Thoracic aorta (tissue), 2 donors: ENCODE measurements at regions not wholly inside any gene's neighbourhood (a gene's known extent, or its start where the extent isn't known, plus 50 kb on each side); places are given as distances from the start of the nearest gene placed in this dataset.

Experiments
- ATAC-seq: fragments of 150-250 bp; one replicate; pipeline ENCODE4 v1.8.0; 2017; ENCODE audit warnings: low read depth; ENCODE audit not compliant: insufficient number of reproducible peaks, low FRiP score
- DNase-seq: peaks from one replicate; pipeline ENCODE4 v3.0.0-alpha.2; 2020; ENCODE audit warnings: low spot score
- H3K27ac ChIP-seq, 2 donors: fragments of 200-600 bp; sonication (generic); 1 replicate in 1 of 2; 2 replicates in 1 of 2; pipeline ENCODE4 v1.5.1; 2016; ENCODE audit warnings: mild to moderate bottlenecking in 2 of 2, moderate library complexity in 2 of 2
- H3K27me3 ChIP-seq: fragments of 200-600 bp; sonication (generic); replicated peaks from 2 replicates; pipeline ENCODE4 v1.6.0; 2016; ENCODE audit warnings: mild to moderate bottlenecking; ENCODE audit not compliant: insufficient read depth
- H3K36me3 ChIP-seq: fragments of 200-600 bp; sonication (generic); one replicate; pipeline ENCODE4 v1.5.1; 2016
- H3K4me1 ChIP-seq, 2 donors: fragments of 200-600 bp; sonication (generic); 1 replicate in 1 of 2; 2 replicates in 1 of 2; pipeline versions ENCODE4 v1.5.1 to v1.6.0; 2016; ENCODE audit warnings: low read depth in 2 of 2, mild to moderate bottlenecking in 1 of 2; ENCODE audit not compliant: control insufficient read depth in 1 of 2
- H3K4me3 ChIP-seq: fragments of 200-600 bp; sonication (generic); 2 replicates; pipeline ENCODE4 v1.5.1; 2016; ENCODE audit warnings: mild to moderate bottlenecking
- H3K9me3 ChIP-seq: fragments of 200-600 bp; sonication (generic); 2 replicates; pipeline ENCODE4 v1.5.1; 2016
- TF ChIP-seq, protein P1 (sequence below): fragments of 200-600 bp; sonication (generic); IDR thresholded peaks from one replicate; pipeline ENCODE4 v1.5.1; 2019; ENCODE audit warnings: antibody characterized with exemption

DNA sequence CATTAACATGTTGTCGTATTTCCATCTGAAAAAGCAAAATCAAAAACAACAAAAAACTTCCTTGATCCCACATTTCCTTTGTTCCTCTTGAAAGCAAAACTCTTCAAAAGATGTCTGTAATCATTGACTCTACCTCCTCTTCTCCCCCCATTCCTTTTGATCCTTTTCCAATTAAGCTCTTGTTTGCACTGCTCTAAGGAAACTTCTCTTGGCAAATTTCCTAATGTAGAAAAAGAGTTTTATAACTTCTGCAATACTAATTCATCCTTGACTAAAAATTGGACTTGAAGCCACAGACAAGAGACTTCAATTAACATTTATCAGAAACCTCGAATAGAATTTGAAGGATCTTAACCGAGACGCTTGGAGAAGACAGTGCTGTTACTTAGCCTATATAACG lies 317.1 kb upstream of the SEMA3C start:
- DNase-seq (no peak), ATAC-seq (no peak)
- Histone ChIP-seq H3K4me3 (no peak overlapping the region), H3K9me3 (no peaks in the 10 kb centered on the region), H3K27ac (no peak overlapping the region), H3K4me1 (no peaks in the 10 kb centered on the region), H3K36me3 (no peaks in the 10 kb centered on the region), H3K27me3 (no peaks in the 10 kb centered on the region)
- TF ChIP-seq, protein P1, sequence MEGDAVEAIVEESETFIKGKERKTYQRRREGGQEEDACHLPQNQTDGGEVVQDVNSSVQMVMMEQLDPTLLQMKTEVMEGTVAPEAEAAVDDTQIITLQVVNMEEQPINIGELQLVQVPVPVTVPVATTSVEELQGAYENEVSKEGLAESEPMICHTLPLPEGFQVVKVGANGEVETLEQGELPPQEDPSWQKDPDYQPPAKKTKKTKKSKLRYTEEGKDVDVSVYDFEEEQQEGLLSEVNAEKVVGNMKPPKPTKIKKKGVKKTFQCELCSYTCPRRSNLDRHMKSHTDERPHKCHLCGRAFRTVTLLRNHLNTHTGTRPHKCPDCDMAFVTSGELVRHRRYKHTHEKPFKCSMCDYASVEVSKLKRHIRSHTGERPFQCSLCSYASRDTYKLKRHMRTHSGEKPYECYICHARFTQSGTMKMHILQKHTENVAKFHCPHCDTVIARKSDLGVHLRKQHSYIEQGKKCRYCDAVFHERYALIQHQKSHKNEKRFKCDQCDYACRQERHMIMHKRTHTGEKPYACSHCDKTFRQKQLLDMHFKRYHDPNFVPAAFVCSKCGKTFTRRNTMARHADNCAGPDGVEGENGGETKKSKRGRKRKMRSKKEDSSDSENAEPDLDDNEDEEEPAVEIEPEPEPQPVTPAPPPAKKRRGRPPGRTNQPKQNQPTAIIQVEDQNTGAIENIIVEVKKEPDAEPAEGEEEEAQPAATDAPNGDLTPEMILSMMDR = no peak

GRCh38 chr7:81234896-81235295 lies 316.0 kb upstream of the SEMA3C start:
- Histone ChIP-seq H3K27ac (no peak overlapping the region), H3K4me1 (no peaks in the 10 kb centered on the region), H3K36me3 (no peaks in the 10 kb centered on the region), H3K9me3 (no peaks in the 10 kb centered on the region), H3K27me3 (no peaks in the 10 kb centered on the region), H3K4me3 (no peak overlapping the region)
- TF ChIP-seq, protein P1 = no peak
- no peak for ATAC-seq
- DNase-seq = no peak

DNA sequence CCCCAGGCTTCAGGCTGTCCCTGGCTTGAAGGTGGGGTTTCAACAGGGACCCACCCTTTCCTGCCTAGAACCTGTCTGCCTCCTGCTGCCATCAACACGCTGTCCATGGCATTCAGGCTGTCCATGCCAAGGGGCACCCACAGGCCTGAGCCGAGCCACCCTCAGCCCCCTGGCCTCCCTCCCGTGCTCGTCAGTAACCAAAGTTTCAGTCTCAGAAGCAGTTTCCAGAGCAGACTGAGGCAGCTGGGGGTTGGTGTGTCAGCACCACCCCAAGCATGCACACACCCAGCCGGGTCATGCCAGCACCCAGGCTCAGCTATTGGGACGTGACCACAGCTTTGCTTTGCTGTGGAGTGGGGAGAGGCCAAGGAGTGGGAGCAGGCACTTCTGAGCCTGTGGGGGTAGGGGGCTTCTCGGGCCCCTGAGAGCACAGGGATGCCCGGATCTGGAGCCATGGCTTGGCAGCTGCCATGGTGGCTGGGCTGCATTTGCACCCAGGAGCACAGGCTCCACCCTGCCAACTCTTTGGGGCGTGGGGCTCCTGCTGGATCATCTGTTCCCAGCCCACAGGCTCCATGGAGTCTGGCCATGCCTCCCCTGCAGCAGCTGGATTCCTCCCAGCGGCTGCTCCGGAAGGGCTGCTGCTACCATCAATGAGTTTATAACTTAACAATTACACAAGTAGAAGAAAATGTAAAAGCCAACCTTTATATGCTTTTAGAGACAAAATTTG lies 314.5 kb upstream of the SEMA3C start:
- Histone ChIP-seq H3K27me3 (no peaks in the 10 kb centered on the region), H3K36me3 (no peaks in the 10 kb centered on the region), H3K27ac (no peak overlapping the region), H3K9me3 (no peaks in the 10 kb centered on the region), H3K4me3 (no peak overlapping the region), H3K4me1 (no peaks in the 10 kb centered on the region)
- TF ChIP-seq, protein P1 = no peak
- no peak for DNase-seq
- no peak for ATAC-seq

- TF ChIP-seq, protein P1 = no peak
- Histone ChIP-seq H3K4me3 (no peak overlapping the region), H3K27ac (no peak overlapping the region), H3K4me1 (no peaks in the 10 kb centered on the region), H3K27me3 (no peaks in the 10 kb centered on the region), H3K9me3 (no peaks in the 10 kb centered on the region), H3K36me3 (no peaks in the 10 kb centered on the region)
- ATAC-seq (no peak), DNase-seq (no peak)
These were observed 313.4 kb upstream of the SEMA3C start for GRCh38 chr7:81232084-81232799.

DNA sequence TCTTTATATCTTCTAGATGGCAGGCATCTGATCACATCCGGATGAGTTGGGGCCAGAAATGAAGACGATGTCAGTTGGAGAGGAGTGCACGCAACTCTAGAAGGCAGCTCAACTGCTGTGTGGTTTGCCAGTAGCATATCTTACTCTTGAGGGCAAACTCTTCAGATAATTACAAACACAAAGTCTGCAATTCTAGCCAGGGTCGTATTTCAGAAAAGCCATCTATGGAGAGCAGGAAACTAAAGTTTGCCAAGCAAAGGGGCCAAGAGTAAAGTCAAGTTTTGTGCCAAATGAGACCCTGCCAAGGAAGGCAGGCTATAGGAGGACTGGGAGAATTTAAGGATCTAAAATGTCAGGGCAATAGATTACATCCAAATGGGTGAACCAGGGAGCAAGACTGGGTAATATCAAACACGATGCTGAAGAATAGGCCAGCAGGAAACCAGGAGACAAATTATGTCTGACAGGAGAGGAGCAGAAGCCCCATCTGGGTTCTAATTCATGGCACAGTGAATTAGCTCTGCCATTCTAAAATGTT lies 312.5 kb upstream of the SEMA3C start:
- Histone ChIP-seq H3K27ac (no peak overlapping the region), H3K4me1 (no peaks in the 10 kb centered on the region), H3K4me3 (no peak overlapping the region), H3K9me3 (no peaks in the 10 kb centered on the region), H3K36me3 (no peaks in the 10 kb centered on the region), H3K27me3 (no peaks in the 10 kb centered on the region)
- TF ChIP-seq, protein P1 = no peak
- no peak for DNase-seq
- no peak for ATAC-seq
